CD8-positive, alpha-beta memory T cell (primary cell): ENCODE measurements at regions not wholly inside any gene's neighbourhood (a gene's known extent, or its start where the extent isn't known, plus 50 kb on each side); places are given as distances from the start of the nearest gene placed in this dataset.
"Not testable (repeated sequence)": the region's sequence is repeated elsewhere in the genome, so short reads cannot be mapped to it uniquely, and the experiment has no call there.

ENCODE experiments used
- CTCF ChIA-PET: fragments of 350-600 bp; sonication (Branson Sonifier 250); formaldehyde crosslinking; loops from one replicate; lab custom pipeline; 2021; ENCODE audit warnings: antibody characterized with exemption; lab: Charles Lee
- POLR2A ChIA-PET: fragments of 350-600 bp; sonication (Branson Sonifier 250); formaldehyde crosslinking; loops from one replicate; lab custom pipeline; 2021; ENCODE audit warnings: antibody characterized with exemption; lab: Charles Lee
- DNase-seq, 5 donors: peaks; one replicate each; pipeline versions ENCODE4 v3.0.0 to v3.0.0-alpha.2; 2020 to 2022; ENCODE audit warnings: mixed read lengths in 1 of 5
- H3K27ac ChIP-seq: one replicate; pipeline ENCODE4 v1.7.0; 2013; ENCODE audit warnings: low read depth, mild to moderate bottlenecking, low read length, moderate library complexity
- H3K27me3 ChIP-seq: 2 replicates; pipeline ENCODE4 v1.7.0; 2013; ENCODE audit warnings: low read length, mild to moderate bottlenecking; ENCODE audit not compliant: insufficient read depth, poor library complexity, severe bottlenecking
- H3K36me3 ChIP-seq: 2 replicates; pipeline ENCODE4 v1.7.0; 2013; ENCODE audit warnings: mild to moderate bottlenecking, low read length, moderate library complexity; ENCODE audit not compliant: insufficient read depth
- H3K4me1 ChIP-seq: 2 replicates; pipeline ENCODE4 v1.7.0; 2013; ENCODE audit warnings: mild to moderate bottlenecking, low read length, moderate library complexity; ENCODE audit not compliant: insufficient read depth
- H3K4me3 ChIP-seq: 2 replicates; pipeline ENCODE4 v1.7.0; 2013; ENCODE audit warnings: mild to moderate bottlenecking, low read length
- H3K9me3 ChIP-seq: 2 replicates; pipeline ENCODE4 v1.7.0; 2013; ENCODE audit warnings: mild to moderate bottlenecking, low read length
- H3K27ac Mint-ChIP-seq, 8 donors: one replicate each; pipeline ENCODE4 v1.8.0; 2020 to 2021; ENCODE audit warnings: mixed read lengths in 8 of 8, mild to moderate bottlenecking in 6 of 8, inconsistent platforms in 3 of 8, moderate library complexity in 3 of 8
- H3K27me3 Mint-ChIP-seq, 2 donors: one replicate each; pipeline ENCODE4 v1.8.0; 2020 to 2021; ENCODE audit warnings: mixed read lengths in 2 of 2, mild to moderate bottlenecking in 1 of 2, moderate library complexity in 1 of 2
- H3K36me3 Mint-ChIP-seq, 3 donors: one replicate each; pipeline ENCODE4 v1.8.0; 2020 to 2021; ENCODE audit warnings: mixed read lengths in 3 of 3, inconsistent platforms in 1 of 3, mild to moderate bottlenecking in 1 of 3
- H3K4me1 Mint-ChIP-seq, 3 donors: one replicate each; pipeline ENCODE4 v1.8.0; 2020 to 2021; ENCODE audit warnings: mixed read lengths in 3 of 3, inconsistent platforms in 1 of 3, mild to moderate bottlenecking in 1 of 3
- H3K4me3 Mint-ChIP-seq, 7 donors: one replicate each; pipeline ENCODE4 v1.8.0; 2020 to 2021; ENCODE audit warnings: mixed read lengths in 7 of 7, mild to moderate bottlenecking in 6 of 7, moderate library complexity in 4 of 7, inconsistent platforms in 2 of 7
- H3K9me3 Mint-ChIP-seq, 5 donors: one replicate each; pipeline ENCODE4 v1.8.0; 2020 to 2022; ENCODE audit warnings: mixed read lengths in 5 of 5, mild to moderate bottlenecking in 3 of 5, moderate library complexity in 2 of 5, inconsistent platforms in 1 of 5

- H3K27me3 ChIP-seq, POLR2A ChIA-PET, H3K4me1 ChIP-seq, H3K4me1 Mint-ChIP-seq, H3K27ac ChIP-seq, CTCF ChIA-PET, H3K4me3 Mint-ChIP-seq, H3K36me3 ChIP-seq, DNase-seq, H3K4me3 ChIP-seq, H3K9me3 ChIP-seq, H3K27ac Mint-ChIP-seq: not testable (repeated sequence)
- Mint-ChIP-seq H3K27me3 (peaks cover 9 to 25% of the 10 kb centered on the region in 2 donors), H3K9me3 (peaks cover 7 to 19% (median 17%) of the 10 kb centered on the region in 5 donors), H3K36me3 (peaks cover 0 to 21% (median 5%) of the 10 kb centered on the region in 3 donors)
Observed at GRCh38 chr9:33740958-33741357, 54.4 kb upstream of the PRSS3 start.

GRCh38 chr9:33742051-33742450 is 53.3 kb upstream of the PRSS3 start:
- Histone ChIP-seq H3K36me3 (no peaks in the 10 kb centered on the region), H3K4me3 (no peak overlapping the region), H3K27ac (no peak overlapping the region), H3K9me3 (no peaks in the 10 kb centered on the region), H3K27me3 (no peaks in the 10 kb centered on the region), H3K4me1 (no peaks in the 10 kb centered on the region)
- Mint-ChIP-seq H3K27ac (no peak overlapping the region), H3K36me3 (peaks cover 0 to 21% (median 4%) of the 10 kb centered on the region in 3 donors), H3K4me1 (peaks cover 0 to 9% (median 2%) of the 10 kb centered on the region in 3 donors), H3K27me3 (peaks cover 9 to 25% of the 10 kb centered on the region in 2 donors), H3K4me3 (no peak overlapping the region), H3K9me3 (peaks cover 7 to 19% (median 17%) of the 10 kb centered on the region in 5 donors)
- DNase-seq = no peak
- ChIA-PET CTCF (no interaction called here), POLR2A (no interaction called here)

GRCh38 chr9:33742519-33742918 is 52.8 kb upstream of the PRSS3 start:
- H3K27me3 Mint-ChIP-seq = peaks cover 9 to 25% of the 10 kb centered on the region in 2 donors
- CTCF ChIA-PET = no interaction called here
- POLR2A ChIA-PET = no interaction called here
- peaks cover 7 to 19% (median 17%) of the 10 kb centered on the region in 5 donors for H3K9me3 Mint-ChIP-seq
- H3K4me1 Mint-ChIP-seq = peaks cover 0 to 9% (median 2%) of the 10 kb centered on the region in 3 donors
- no peak overlapping the region for H3K27ac ChIP-seq
- H3K4me3 Mint-ChIP-seq = no peak overlapping the region
- no peaks in the 10 kb centered on the region for H3K4me1 ChIP-seq
- H3K4me3 ChIP-seq = no peak overlapping the region
- DNase-seq = no peak
- H3K27ac Mint-ChIP-seq = no peak overlapping the region
- H3K27me3 ChIP-seq = no peaks in the 10 kb centered on the region
- H3K9me3 ChIP-seq = no peaks in the 10 kb centered on the region
- H3K36me3 ChIP-seq = no peaks in the 10 kb centered on the region
- peaks cover 0 to 21% (median 4%) of the 10 kb centered on the region in 3 donors for H3K36me3 Mint-ChIP-seq
